Heart left ventricle (tissue), 16 donors: ENCODE measurements at regions not wholly inside any gene's neighbourhood (a gene's known extent, or its start where the extent isn't known, plus 50 kb on each side); places are given as distances from the start of the nearest gene placed in this dataset.
"Not testable (repeated sequence)": the region's sequence is repeated elsewhere in the genome, so short reads cannot be mapped to it uniquely, and the experiment has no call there.

ENCODE experiments used
- ATAC-seq, 4 donors: fragments of 200-7000 bp; cut with Tn5 transposase; one replicate each; pipeline ENCODE4 v1.9.1; 2020 to 2022; ENCODE audit warnings: moderate library complexity in 4 of 4, mild to moderate bottlenecking in 3 of 4, moderate number of reproducible peaks in 1 of 4
- DNase-seq, 5 donors: peaks; one replicate each; pipeline ENCODE4 v3.0.0-alpha.2; 2020
- H3K27ac ChIP-seq, 12 donors: fragments of 200-600 bp; sonication (generic) in 4 of 12; one replicate each; pipeline versions ENCODE4 v1.5.0 to v1.8.0; 2016 to 2022; ENCODE audit warnings: mild to moderate bottlenecking in 2 of 12
- H3K27me3 ChIP-seq, 9 donors: fragments of 200-600 bp; sonication (generic) in 2 of 9; one replicate each; pipeline versions ENCODE4 v1.5.1 to v1.8.0; 2016 to 2022; ENCODE audit warnings: mild to moderate bottlenecking in 3 of 9
- H3K36me3 ChIP-seq, 9 donors: fragments of 200-600 bp; sonication (generic) in 2 of 9; one replicate each; pipeline versions ENCODE4 v1.5.0 to v1.8.0; 2018 to 2022; ENCODE audit warnings: mild to moderate bottlenecking in 2 of 9
- H3K4me1 ChIP-seq, 12 donors: fragments of 200-600 bp; sonication (generic) in 4 of 12; one replicate each; pipeline versions ENCODE4 v1.5.0 to v1.8.0; 2016 to 2022; ENCODE audit warnings: mild to moderate bottlenecking in 3 of 12
- H3K4me3 ChIP-seq, 12 donors: fragments of 200-600 bp; sonication (generic) in 4 of 12; one replicate each; pipeline versions ENCODE4 v1.5.0 to v1.8.0; 2017 to 2022; ENCODE audit warnings: mild to moderate bottlenecking in 9 of 12, moderate library complexity in 4 of 12
- H3K9me3 ChIP-seq, 12 donors: fragments of 200-600 bp; sonication (generic) in 4 of 12; one replicate each; pipeline versions ENCODE4 v1.5.0 to v1.8.0; 2016 to 2022; ENCODE audit warnings: mild to moderate bottlenecking in 1 of 12
- CTCF ChIP-seq, 12 donors: fragments of 200-600 bp; sonication (generic) in 4 of 12; IDR thresholded peaks; one replicate each; pipeline versions ENCODE4 v1.5.0 to v1.8.0; 2018 to 2022; ENCODE audit warnings: antibody characterized with exemption in 12 of 12, mild to moderate bottlenecking in 5 of 12
- POLR2A ChIP-seq, 2 donors: fragments of 450-650 bp; IDR thresholded peaks; one replicate each; pipeline ENCODE4 v1.6.1; 2017; ENCODE audit warnings: antibody characterized with exemption in 2 of 2, mild to moderate bottlenecking in 2 of 2, moderate library complexity in 2 of 2
- WGBS, 4 donors: extraction: QIAGEN DNeasy Blood & Tissue Kit in 2 of 4; methylation state at CpG; one replicate each; pipeline versions ENCODE4 v1.1.5 to v1.1.7; 2013 to 2018; 5-methylcytosine and 5-hydroxymethylcytosine counted together
- intact Hi-C, 10 donors: fragments of 100-400 bp; cut with DNase I; formaldehyde crosslinking; loops; one replicate each; pipeline versions ENCODE4 v1.11.1 to v1.14.2; 2022
- donor health status: ischemic (EF 13 %, LVEDD 7.1; RV severe dilation, severe dysfunction).
- donor health status: healthy with polysubstance abuse.
- donor health status: DM: no; HTN: yes; CAD: no.
- donor health status: DM: no; HTN: no; CAD: no.
- donor health status: ischemic (EF 25% LVEDD 6.9; RV normal size, moderate dysfunction).
- donor health status: ischemic (EF 25% LVEDD 5.7; RV mildly dilated, moderate dysfunction).
- donor health status: healthy.
- donor health status: DM: yes; HTN: yes; CAD: no.
- donor health status: ischemic (EF 35%, LVEDD 5.7; RV mildly dilated, moderate dysfunction).
- donor health status: nonischemic (EF 11% LVEDD 7.7; RV severe dilation, severe dysfunction).
- donor health status: DM: yes; HTN: yes; CAD: no.
- donor health status: PGD.
- donor health status: ischemic (EF 29% LVEDD 5.4; RV normal size, mild dysfunction).
- donor health status: nonischemic (EF 23%, LVEDD 6.1; RV moderate dilation, normal function).

- 2 to 25% (median 5%) methylated on average over 14 to 97 of the region's 99 CpGs for WGBS, 4 donors
- peak; percentile 85 to 99 (median 95) for DNase-seq
- H3K36me3 ChIP-seq, H3K9me3 ChIP-seq, intact Hi-C loops, H3K27me3 ChIP-seq: not testable (repeated sequence)
- peak; percentile 73 to 94 (median 93) for ATAC-seq
- H3K27ac ChIP-seq = peak overlapping the region in 11 of 12 donors; percentile 57 to 96 (median 90)
- H3K4me1 ChIP-seq = peaks cover 0 to 11% (median 0%) of the 10 kb centered on the region in 12 donors
- peak overlapping the region; percentile 47 to 82 (median 65) for H3K4me3 ChIP-seq
- peak in 1 of 2 donors; percentile 90 for TF ChIP-seq POLR2A (IDR thresholded peaks at IDR 0.05)
These were observed 63.1 kb upstream of the MUC20 start for GRCh38 chr3:195657475-195658372.

- H3K36me3 ChIP-seq, H3K27ac ChIP-seq, H3K4me3 ChIP-seq, H3K27me3 ChIP-seq, DNase-seq, ATAC-seq, intact Hi-C loops, H3K9me3 ChIP-seq: not testable (repeated sequence)
- WGBS, 4 donors = 87 to 95% (median 91%) methylated on average over 16 of the region's 16 CpGs
- H3K4me1 ChIP-seq = peaks cover 0 to 11% (median 0%) of the 10 kb centered on the region in 12 donors
These were observed 64.7 kb upstream of the MUC20 start for GRCh38 chr3:195656091-195656490.

- H3K4me1 ChIP-seq = peaks cover 0 to 11% (median 0%) of the 10 kb centered on the region in 12 donors
- H3K4me3 ChIP-seq, intact Hi-C loops, H3K27ac ChIP-seq, ATAC-seq, H3K9me3 ChIP-seq, H3K27me3 ChIP-seq, H3K36me3 ChIP-seq, DNase-seq: not testable (repeated sequence)
- 92 to 100% (median 96%) methylated on average over 3 to 9 of the region's 10 CpGs; no CpG with 5 or more reads in 1 of the 4 donors for WGBS, 4 donors
These were observed 66.0 kb upstream of the MUC20 start for GRCh38 chr3:195654746-195655145.

GRCh38 chr3:195654138-195654537 is 66.6 kb upstream of the MUC20 start:
- H3K27me3 ChIP-seq, H3K4me3 ChIP-seq, H3K4me1 ChIP-seq, H3K9me3 ChIP-seq, DNase-seq, H3K27ac ChIP-seq, intact Hi-C loops, ATAC-seq, H3K36me3 ChIP-seq: not testable (repeated sequence)
- WGBS, 4 donors = 73 to 86% (median 81%) methylated on average over 12 to 14 of the region's 15 CpGs

DNA sequence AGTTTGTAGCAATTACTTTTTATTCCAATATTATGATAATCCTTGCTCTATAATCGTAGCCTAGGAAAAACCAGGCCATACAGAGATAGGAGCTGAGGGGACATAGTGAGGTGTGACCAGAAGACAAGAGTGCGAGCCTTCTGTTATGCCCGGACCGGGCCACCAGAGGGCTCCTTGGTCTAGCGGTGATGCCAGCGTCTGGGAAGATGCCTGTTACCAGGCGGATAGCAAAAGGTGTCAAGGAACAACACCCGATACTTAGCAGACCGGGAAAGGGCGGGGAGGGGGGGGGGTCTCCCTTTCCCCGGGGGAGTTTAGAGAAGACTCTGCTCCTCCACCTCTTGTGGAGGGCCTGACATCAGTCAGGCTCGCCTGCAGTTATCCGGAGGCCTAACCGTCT is 67.1 kb upstream of the MUC20 start:
- H3K4me3 ChIP-seq, H3K36me3 ChIP-seq, H3K4me1 ChIP-seq, H3K27ac ChIP-seq, H3K27me3 ChIP-seq, intact Hi-C loops, H3K9me3 ChIP-seq, DNase-seq: not testable (repeated sequence)
- ATAC-seq = peak in 1 of 4 donors; percentile 19
- peak in 6 of 12 donors; percentile 15 to 24 (median 22) for TF ChIP-seq CTCF (IDR thresholded peaks at IDR 0.05)
- whole genome bisulfite sequencing, 4 donors = 0 to 8% (median 6%) methylated on average over 5 to 11 of the region's 14 CpGs

DNA sequence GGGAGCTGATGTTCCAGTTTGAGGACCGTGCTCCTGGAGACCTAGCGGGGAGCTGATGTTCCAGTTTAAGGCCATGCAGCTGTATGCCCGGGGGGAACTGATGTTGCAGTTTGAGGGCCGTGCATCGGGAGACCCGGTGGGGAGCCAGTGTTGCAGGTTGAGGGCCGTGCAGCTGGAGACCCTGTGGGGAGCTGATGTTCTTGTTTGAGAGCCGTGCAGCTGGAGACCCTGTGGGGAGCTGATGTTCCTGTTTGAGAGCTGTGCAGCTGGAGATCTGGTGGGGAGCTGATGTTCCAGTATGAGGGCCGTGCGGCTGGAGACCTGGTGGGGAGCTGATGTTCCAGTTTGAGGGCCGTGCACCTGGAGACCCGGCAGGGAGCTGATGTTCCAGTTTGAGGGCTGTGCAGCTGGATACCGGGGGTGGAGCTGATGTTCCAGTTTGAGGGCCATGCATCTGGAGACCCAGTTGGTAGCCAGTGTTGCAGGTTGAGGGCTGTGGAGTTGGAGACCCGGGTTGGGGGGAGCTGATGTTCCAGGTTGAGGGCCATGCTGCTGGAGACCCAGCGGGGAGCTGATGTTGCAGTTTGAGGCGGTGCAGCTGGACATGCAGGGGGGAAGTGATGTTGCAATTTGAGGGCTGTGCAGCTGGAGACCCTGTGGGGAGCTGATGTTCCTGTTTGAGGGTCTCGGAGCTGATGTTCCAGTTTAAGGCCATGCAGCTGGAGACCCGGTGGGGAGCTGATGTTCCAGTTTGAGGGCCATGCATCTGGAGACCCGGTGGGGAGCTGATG is 64.4 kb upstream of the APOD start:
- H3K4me3 ChIP-seq, DNase-seq, H3K27me3 ChIP-seq, H3K27ac ChIP-seq, ATAC-seq, H3K36me3 ChIP-seq, H3K9me3 ChIP-seq, H3K4me1 ChIP-seq, intact Hi-C loops: not testable (repeated sequence)
- WGBS, 4 donors = 85 to 95% (median 89%) methylated on average over 14 to 19 of the region's 19 CpGs

GRCh38 chr3:195645872-195646271 is 62.1 kb upstream of the APOD start:
- H3K27me3 ChIP-seq, H3K4me3 ChIP-seq, H3K27ac ChIP-seq, H3K4me1 ChIP-seq, intact Hi-C loops, H3K9me3 ChIP-seq, DNase-seq, ATAC-seq, H3K36me3 ChIP-seq: not testable (repeated sequence)
- 88 to 97% (median 91%) methylated on average over 8 of the region's 8 CpGs for WGBS, 4 donors

- H3K4me1 ChIP-seq, intact Hi-C loops, H3K4me3 ChIP-seq, ATAC-seq, DNase-seq, H3K27ac ChIP-seq, H3K9me3 ChIP-seq, H3K36me3 ChIP-seq, H3K27me3 ChIP-seq: not testable (repeated sequence)
- 76 to 87% (median 85%) methylated on average over 9 to 11 of the region's 11 CpGs for WGBS, 4 donors
These were observed 59.5 kb upstream of the APOD start for GRCh38 chr3:195643245-195643644.

DNA sequence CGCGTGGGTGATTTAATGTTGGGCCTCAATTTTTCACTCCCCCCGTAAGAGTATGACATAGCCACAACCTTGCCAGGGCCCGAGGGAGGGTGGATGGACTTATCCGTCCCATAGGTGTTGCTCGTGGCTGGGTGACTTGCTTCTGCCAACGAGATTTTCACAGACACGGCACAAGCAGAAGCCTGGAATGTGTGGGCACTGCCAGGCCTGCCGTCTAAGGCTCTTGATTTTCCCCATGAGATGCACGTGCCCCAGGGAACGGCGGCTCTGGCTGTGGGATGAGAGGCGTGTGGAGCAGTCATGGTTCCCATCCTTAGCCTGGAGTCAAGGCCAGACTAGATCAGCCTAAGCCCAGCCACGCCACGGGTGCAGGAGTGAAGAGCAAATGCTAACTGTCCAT is 58.6 kb upstream of the APOD start:
- H3K4me3 ChIP-seq, H3K4me1 ChIP-seq, H3K27me3 ChIP-seq, intact Hi-C loops, H3K27ac ChIP-seq, ATAC-seq, H3K9me3 ChIP-seq, DNase-seq, H3K36me3 ChIP-seq: not testable (repeated sequence)
- WGBS, 4 donors = 73 to 90% (median 84%) methylated on average over 15 of the region's 15 CpGs
